ENCODE measurements at regions not wholly inside any gene's neighbourhood (a gene's known extent, or its start where the extent isn't known, plus 50 kb on each side); places are given as distances from the start of the nearest gene placed in this dataset.
"Not testable (repeated sequence)": the region's sequence is repeated elsewhere in the genome, so short reads cannot be mapped to it uniquely, and the experiment has no call there.

- H3K9ac ChIP-seq (ENCODE audit: low read length), result no peak overlapping the region
- H3K27ac ChIP-seq (ENCODE audit: low read length), result no peak overlapping the region
- no peaks in the 10 kb centered on the region for H3K36me3 ChIP-seq (ENCODE audit: control insufficient read depth, low read depth, low read length)
- no peaks in the 10 kb centered on the region for H3K27me3 ChIP-seq (ENCODE audit: control insufficient read depth, insufficient read depth, low read length)
- no peak overlapping the region for H3K4me3 ChIP-seq (ENCODE audit: low read length)
- H3K9me3 ChIP-seq (ENCODE audit: control insufficient read depth, low read depth, low read length), result peaks cover 4% of the 10 kb centered on the region
- no peaks in the 10 kb centered on the region for H3K4me1 ChIP-seq (ENCODE audit: control insufficient read depth, low read depth, low read length)
These were observed 311.9 kb upstream of the SFSWAP start for GRCh38 chr12:131399000-131399399.

GRCh38 chr12:131400668-131401294 is 310.1 kb upstream of the SFSWAP start:
- H3K27ac ChIP-seq (ENCODE audit: low read length); H3K4me1 ChIP-seq (ENCODE audit: control insufficient read depth, low read depth, low read length); H3K9me3 ChIP-seq (ENCODE audit: control insufficient read depth, low read depth, low read length); H3K9ac ChIP-seq (ENCODE audit: low read length); H3K36me3 ChIP-seq (ENCODE audit: control insufficient read depth, low read depth, low read length); H3K4me3 ChIP-seq (ENCODE audit: low read length); H3K27me3 ChIP-seq (ENCODE audit: control insufficient read depth, insufficient read depth, low read length): not testable (repeated sequence)

GRCh38 chr12:131401907-131402633 is 308.8 kb upstream of the SFSWAP start:
- H3K27me3 ChIP-seq (ENCODE audit: control insufficient read depth, insufficient read depth, low read length); H3K9ac ChIP-seq (ENCODE audit: low read length); H3K36me3 ChIP-seq (ENCODE audit: control insufficient read depth, low read depth, low read length); H3K4me1 ChIP-seq (ENCODE audit: control insufficient read depth, low read depth, low read length); H3K4me3 ChIP-seq (ENCODE audit: low read length); H3K9me3 ChIP-seq (ENCODE audit: control insufficient read depth, low read depth, low read length); H3K27ac ChIP-seq (ENCODE audit: low read length): not testable (repeated sequence)

GRCh38 chr12:131402781-131403396 is 308.0 kb upstream of the SFSWAP start:
- Histone ChIP-seq H3K27ac (ENCODE audit: low read length) (no peak overlapping the region), H3K4me1 (ENCODE audit: control insufficient read depth, low read depth, low read length) (no peaks in the 10 kb centered on the region), H3K9ac (ENCODE audit: low read length) (no peak overlapping the region), H3K36me3 (ENCODE audit: control insufficient read depth, low read depth, low read length) (no peaks in the 10 kb centered on the region), H3K9me3 (ENCODE audit: control insufficient read depth, low read depth, low read length) (peaks cover under 1% of the 10 kb centered on the region), H3K27me3 (ENCODE audit: control insufficient read depth, insufficient read depth, low read length) (no peaks in the 10 kb centered on the region), H3K4me3 (ENCODE audit: low read length) (no peak overlapping the region)

- Histone ChIP-seq H3K27ac (ENCODE audit: low read length) (no peak overlapping the region), H3K9me3 (ENCODE audit: control insufficient read depth, low read depth, low read length) (no peaks in the 10 kb centered on the region), H3K27me3 (ENCODE audit: control insufficient read depth, insufficient read depth, low read length) (no peaks in the 10 kb centered on the region), H3K9ac (ENCODE audit: low read length) (no peak overlapping the region), H3K4me1 (ENCODE audit: control insufficient read depth, low read depth, low read length) (no peaks in the 10 kb centered on the region), H3K36me3 (ENCODE audit: control insufficient read depth, low read depth, low read length) (no peaks in the 10 kb centered on the region), H3K4me3 (ENCODE audit: low read length) (no peak overlapping the region)
These were observed 307.2 kb upstream of the SFSWAP start for GRCh38 chr12:131403676-131404075.

- Histone ChIP-seq H3K9ac (ENCODE audit: low read length) (no peak overlapping the region), H3K9me3 (ENCODE audit: control insufficient read depth, low read depth, low read length) (no peaks in the 10 kb centered on the region), H3K36me3 (ENCODE audit: control insufficient read depth, low read depth, low read length) (no peaks in the 10 kb centered on the region), H3K4me1 (ENCODE audit: control insufficient read depth, low read depth, low read length) (no peaks in the 10 kb centered on the region), H3K27me3 (ENCODE audit: control insufficient read depth, insufficient read depth, low read length) (no peaks in the 10 kb centered on the region), H3K4me3 (ENCODE audit: low read length) (no peak overlapping the region), H3K27ac (ENCODE audit: low read length) (no peak overlapping the region)
These were observed 306.2 kb upstream of the SFSWAP start for GRCh38 chr12:131404705-131405104.

GRCh38 chr12:131407221-131408035 is 303.5 kb upstream of the SFSWAP start:
- no peak overlapping the region for H3K4me3 ChIP-seq (ENCODE audit: low read length)
- H3K36me3 ChIP-seq (ENCODE audit: control insufficient read depth, low read depth, low read length), result no peaks in the 10 kb centered on the region
- no peak overlapping the region for H3K27ac ChIP-seq (ENCODE audit: low read length)
- no peaks in the 10 kb centered on the region for H3K9me3 ChIP-seq (ENCODE audit: control insufficient read depth, low read depth, low read length)
- no peak overlapping the region for H3K9ac ChIP-seq (ENCODE audit: low read length)
- H3K4me1 ChIP-seq (ENCODE audit: control insufficient read depth, low read depth, low read length), result no peaks in the 10 kb centered on the region
- no peaks in the 10 kb centered on the region for H3K27me3 ChIP-seq (ENCODE audit: control insufficient read depth, insufficient read depth, low read length)

GRCh38 chr12:131408036-131408365 is 302.9 kb upstream of the SFSWAP start:
- no peak overlapping the region for H3K9ac ChIP-seq (ENCODE audit: low read length)

GRCh38 chr12:131408484-131408883 is 302.4 kb upstream of the SFSWAP start:
- Histone ChIP-seq H3K27ac (ENCODE audit: low read length) (no peak overlapping the region), H3K9ac (ENCODE audit: low read length) (no peak overlapping the region), H3K36me3 (ENCODE audit: control insufficient read depth, low read depth, low read length) (no peaks in the 10 kb centered on the region), H3K4me3 (ENCODE audit: low read length) (no peak overlapping the region), H3K4me1 (ENCODE audit: control insufficient read depth, low read depth, low read length) (no peaks in the 10 kb centered on the region), H3K9me3 (ENCODE audit: control insufficient read depth, low read depth, low read length) (no peaks in the 10 kb centered on the region), H3K27me3 (ENCODE audit: control insufficient read depth, insufficient read depth, low read length) (no peaks in the 10 kb centered on the region)

More at GRCh38 chr12:131408036-131408365, 302.9 kb upstream of the SFSWAP start:
- H3K27ac ChIP-seq (ENCODE audit: low read length), result no peak overlapping the region
- H3K4me3 ChIP-seq (ENCODE audit: low read length), result no peak overlapping the region
- no peaks in the 10 kb centered on the region for H3K36me3 ChIP-seq (ENCODE audit: control insufficient read depth, low read depth, low read length)
- no peaks in the 10 kb centered on the region for H3K4me1 ChIP-seq (ENCODE audit: control insufficient read depth, low read depth, low read length)
- H3K27me3 ChIP-seq (ENCODE audit: control insufficient read depth, insufficient read depth, low read length), result no peaks in the 10 kb centered on the region
- H3K9me3 ChIP-seq (ENCODE audit: control insufficient read depth, low read depth, low read length), result no peaks in the 10 kb centered on the region

- Histone ChIP-seq H3K27me3 (ENCODE audit: control insufficient read depth, insufficient read depth, low read length) (no peaks in the 10 kb centered on the region), H3K4me1 (ENCODE audit: control insufficient read depth, low read depth, low read length) (no peaks in the 10 kb centered on the region), H3K36me3 (ENCODE audit: control insufficient read depth, low read depth, low read length) (no peaks in the 10 kb centered on the region), H3K4me3 (ENCODE audit: low read length) (no peak overlapping the region), H3K9ac (ENCODE audit: low read length) (no peak overlapping the region), H3K27ac (ENCODE audit: low read length) (no peak overlapping the region), H3K9me3 (ENCODE audit: control insufficient read depth, low read depth, low read length) (no peaks in the 10 kb centered on the region)
These were observed 301.7 kb upstream of the SFSWAP start for GRCh38 chr12:131409211-131409610.

GRCh38 chr12:131411827-131412226 is 299.1 kb upstream of the SFSWAP start:
- H3K36me3 ChIP-seq (ENCODE audit: control insufficient read depth, low read depth, low read length); H3K4me3 ChIP-seq (ENCODE audit: low read length); H3K9ac ChIP-seq (ENCODE audit: low read length); H3K4me1 ChIP-seq (ENCODE audit: control insufficient read depth, low read depth, low read length); H3K27ac ChIP-seq (ENCODE audit: low read length); H3K27me3 ChIP-seq (ENCODE audit: control insufficient read depth, insufficient read depth, low read length); H3K9me3 ChIP-seq (ENCODE audit: control insufficient read depth, low read depth, low read length): not testable (repeated sequence)
